Transverse colon (tissue), 4 donors: ENCODE measurements at regions not wholly inside any gene's neighbourhood (a gene's known extent, or its start where the extent isn't known, plus 50 kb on each side); places are given as distances from the start of the nearest gene placed in this dataset.

Source experiments
- DNase-seq: peaks from one replicate; pipeline ENCODE4 v3.0.0-alpha.2; 2019
- H3K27ac ChIP-seq, 4 donors: fragments of 200-600 bp; sonication (generic); 2 replicates each; pipeline ENCODE4 v1.5.1; 2016 to 2018; ENCODE audit warnings: inconsistent platforms in 4 of 4
- H3K27me3 ChIP-seq: fragments of 200-600 bp; sonication (generic); 2 replicates; pipeline ENCODE4 v1.5.1; 2017; ENCODE audit warnings: inconsistent platforms
- H3K36me3 ChIP-seq, 4 donors: fragments of 200-600 bp; sonication (generic); 2 replicates each; pipeline ENCODE4 v1.5.1; 2017 to 2019; ENCODE audit warnings: inconsistent platforms in 4 of 4
- H3K4me1 ChIP-seq, 4 donors: fragments of 200-600 bp; sonication (generic); 2 replicates each; pipeline ENCODE4 v1.5.1; 2017 to 2020; ENCODE audit warnings: inconsistent platforms in 4 of 4
- H3K4me3 ChIP-seq, 4 donors: fragments of 200-600 bp; sonication (generic); 1 replicate in 1 of 4; 2 replicates in 3 of 4; pipeline versions ENCODE4 v1.5.1 to v1.6.1; 2017 to 2019; ENCODE audit warnings: inconsistent platforms in 4 of 4
- H3K9me3 ChIP-seq, 2 donors: fragments of 200-600 bp; sonication (generic); 2 replicates each; pipeline ENCODE4 v1.5.1; 2017 to 2019; ENCODE audit warnings: inconsistent platforms in 2 of 2
- CTCF ChIP-seq, 5 experiments: fragments of 200-600 bp in 3 of 5; fragments of 450-650 bp in 2 of 5; sonication (generic) in 3 of 5; IDR thresholded peaks; 1 replicate in 2 of 5; 2 replicates in 3 of 5; pipeline ENCODE4 v1.5.1; 2016 to 2017; ENCODE audit warnings: antibody characterized with exemption in 5 of 5, inconsistent platforms in 3 of 5, mild to moderate bottlenecking in 2 of 5, moderate library complexity in 1 of 5
- EP300 ChIP-seq: sonication (generic); formaldehyde crosslinking; IDR thresholded peaks from one replicate; pipeline ENCODE4 v1.6.1; 2017; ENCODE audit warnings: antibody characterized with exemption, low read depth
- POLR2A ChIP-seq: fragments of 450-650 bp; IDR thresholded peaks from one replicate; pipeline ENCODE4 v1.6.1; 2016; ENCODE audit warnings: antibody characterized with exemption, mild to moderate bottlenecking, moderate library complexity
- POLR2AphosphoS5 ChIP-seq, 3 donors: sonication (generic); formaldehyde crosslinking; IDR thresholded peaks; one replicate each; pipeline ENCODE4 v1.6.1; 2016; ENCODE audit warnings: antibody characterized with exemption in 3 of 3
- WGBS, 2 donors: methylation state at CpG; one replicate each; pipeline ENCODE4 v1.1.5; 2018; ENCODE audit warnings: low coverage in 1 of 2; 5-methylcytosine and 5-hydroxymethylcytosine counted together
- in situ Hi-C, 4 donors: fragments of 200-750 bp; cut with MboI; loops; one replicate each; pipeline versions ENCODE4 v1.15.0 to v1.15.1; 2017; ENCODE audit warnings: low sequenced_read_pairs in 3 of 4, low pct_ligation_motif_present in 1 of 4, low pct_unique_long_range_greater_than_20kb in 1 of 4
- intact Hi-C: fragments of 100-400 bp; cut with DNase I; formaldehyde crosslinking; loops from one replicate; pipeline ENCODE4 v1.15.1; 2023; ENCODE audit warnings: low total_unique reads

- Histone ChIP-seq H3K4me3 (no peak overlapping the region), H3K4me1 (no peaks in the 10 kb centered on the region)
- in situ Hi-C loops: no loop called here
Measured at GRCh38 chr2:160783474-160783873, 289.9 kb upstream of the RBMS1 start.

GRCh38 chr2:160784034-160784433, 290.4 kb upstream of the RBMS1 start:
- Histone ChIP-seq H3K27ac (no peak overlapping the region), H3K9me3 (peaks cover 0 to 6% of the 10 kb centered on the region in 2 donors), H3K27me3 (no peaks in the 10 kb centered on the region), H3K36me3 (no peaks in the 10 kb centered on the region), H3K4me3 (no peak overlapping the region), H3K4me1 (no peaks in the 10 kb centered on the region)
- in situ Hi-C loops: no loop called here
- DNase-seq: no peak
- TF ChIP-seq POLR2A: no peak
- WGBS, 2 donors: 79 to 91% methylated on average over 3 of the region's 3 CpGs
- intact Hi-C loops: no loop called here

More at GRCh38 chr2:160783474-160783873, 289.9 kb upstream of the RBMS1 start:
- Histone ChIP-seq H3K27me3 (no peaks in the 10 kb centered on the region), H3K27ac (no peak overlapping the region), H3K9me3 (peaks cover 0 to 8% of the 10 kb centered on the region in 2 donors), H3K36me3 (no peaks in the 10 kb centered on the region)
- intact Hi-C loops: no loop called here
- no peak for TF ChIP-seq POLR2AphosphoS5 (IDR thresholded peaks at IDR 0.05)
- TF ChIP-seq EP300: no peak
- TF ChIP-seq POLR2A: no peak
- no peak for TF ChIP-seq CTCF (IDR thresholded peaks at IDR 0.05)
- DNase-seq: no peak

- Histone ChIP-seq H3K27ac (no peak overlapping the region), H3K36me3 (no peaks in the 10 kb centered on the region), H3K9me3 (no peaks in the 10 kb centered on the region), H3K4me3 (no peak overlapping the region), H3K27me3 (no peaks in the 10 kb centered on the region), H3K4me1 (no peaks in the 10 kb centered on the region)
- no peak for DNase-seq
- intact Hi-C loops: no loop called here
- TF ChIP-seq EP300 (no peak), POLR2A (no peak), CTCF (IDR thresholded peaks at IDR 0.05) (no peak), POLR2AphosphoS5 (IDR thresholded peaks at IDR 0.05) (no peak)
- in situ Hi-C loops: no loop called here
- WGBS, 2 donors: 0 to 73% methylated on average over 1 to 2 of the region's 2 CpGs
Measured at GRCh38 chr2:160790738-160791137, 297.1 kb upstream of the RBMS1 start.

GRCh38 chr2:160791884-160792283, 298.3 kb upstream of the RBMS1 start:
- intact Hi-C loops: no loop called here
- Histone ChIP-seq H3K4me3 (no peak overlapping the region), H3K9me3 (no peaks in the 10 kb centered on the region), H3K27ac (no peak overlapping the region), H3K4me1 (no peaks in the 10 kb centered on the region), H3K36me3 (no peaks in the 10 kb centered on the region), H3K27me3 (no peaks in the 10 kb centered on the region)
- TF ChIP-seq EP300 (no peak), CTCF (IDR thresholded peaks at IDR 0.05) (no peak), POLR2AphosphoS5 (IDR thresholded peaks at IDR 0.05) (no peak), POLR2A (no peak)
- DNase-seq: no peak
- 65 to 70% methylated on average over 3 of the region's 3 CpGs for WGBS, 2 donors
- in situ Hi-C loops: no loop called here

- WGBS, 2 donors: 61 to 75% methylated on average over 2 to 4 of the region's 4 CpGs
- Histone ChIP-seq H3K4me3 (no peak overlapping the region), H3K27ac (no peak overlapping the region), H3K9me3 (no peaks in the 10 kb centered on the region), H3K4me1 (no peaks in the 10 kb centered on the region), H3K36me3 (no peaks in the 10 kb centered on the region), H3K27me3 (no peaks in the 10 kb centered on the region)
- no peak for DNase-seq
- in situ Hi-C loops: no loop called here
- intact Hi-C loops: no loop called here
- TF ChIP-seq POLR2AphosphoS5 (IDR thresholded peaks at IDR 0.05) (no peak), EP300 (no peak), POLR2A (no peak), CTCF (IDR thresholded peaks at IDR 0.05) (no peak)
Measured at GRCh38 chr2:160792837-160793236, 299.2 kb upstream of the RBMS1 start.
